Activated CD4-positive, alpha-beta T cell treated with anti-CD3 and anti-CD28 coated beads for 24 hours (primary cell): ENCODE measurements at regions not wholly inside any gene's neighbourhood (a gene's known extent, or its start where the extent isn't known, plus 50 kb on each side); places are given as distances from the start of the nearest gene placed in this dataset.

ENCODE experiments used
- DNase-seq, 2 donors: peaks; one replicate each; pipeline ENCODE4 v3.0.0-alpha.2; 2020; ENCODE audit warnings: low read depth in 2 of 2

DNA sequence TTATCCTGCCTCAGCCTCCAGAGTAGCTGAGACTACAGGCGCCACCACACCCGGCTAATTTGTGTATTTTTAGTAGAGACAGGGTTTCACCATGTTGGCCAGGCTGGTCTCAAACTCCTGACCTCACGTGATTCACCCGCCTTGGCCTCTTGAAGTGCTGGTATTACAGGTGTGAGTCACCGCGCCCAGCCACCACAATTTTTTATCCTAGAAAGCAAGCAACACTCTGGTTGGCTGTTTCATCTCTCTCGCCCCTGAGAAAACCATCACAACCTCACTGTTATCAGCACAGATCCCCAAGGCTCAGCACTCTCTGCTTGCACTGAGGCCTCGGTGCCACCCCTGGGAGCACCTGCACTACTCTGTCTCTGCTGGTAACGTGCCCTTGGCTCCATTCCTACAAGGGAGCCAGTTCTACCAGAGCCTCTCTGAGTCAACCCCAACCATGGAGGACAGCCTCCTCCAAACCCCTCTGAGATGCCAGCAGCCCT is 134.8 kb upstream of the AGAP1 start:
- no peak for DNase-seq

DNA sequence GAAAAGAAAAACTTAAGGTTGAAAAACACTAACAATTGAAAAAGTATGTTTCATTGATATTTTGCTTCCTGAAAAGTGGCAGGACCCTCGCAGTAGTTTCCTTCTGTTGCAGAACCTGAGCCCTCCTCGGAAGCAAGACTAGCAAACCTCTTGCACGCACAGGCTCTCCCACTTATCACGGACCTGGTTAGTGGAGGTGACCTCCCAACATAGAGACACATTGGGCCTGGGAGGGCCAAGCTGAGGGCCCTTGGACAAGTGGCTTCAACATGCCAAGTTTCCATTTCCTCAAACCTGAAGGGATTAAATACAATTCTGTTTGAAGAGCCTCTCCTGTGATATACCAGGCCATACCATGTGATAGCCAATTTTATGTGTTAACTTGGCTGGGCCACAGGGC is 133.4 kb upstream of the AGAP1 start:
- no peak for DNase-seq

DNA sequence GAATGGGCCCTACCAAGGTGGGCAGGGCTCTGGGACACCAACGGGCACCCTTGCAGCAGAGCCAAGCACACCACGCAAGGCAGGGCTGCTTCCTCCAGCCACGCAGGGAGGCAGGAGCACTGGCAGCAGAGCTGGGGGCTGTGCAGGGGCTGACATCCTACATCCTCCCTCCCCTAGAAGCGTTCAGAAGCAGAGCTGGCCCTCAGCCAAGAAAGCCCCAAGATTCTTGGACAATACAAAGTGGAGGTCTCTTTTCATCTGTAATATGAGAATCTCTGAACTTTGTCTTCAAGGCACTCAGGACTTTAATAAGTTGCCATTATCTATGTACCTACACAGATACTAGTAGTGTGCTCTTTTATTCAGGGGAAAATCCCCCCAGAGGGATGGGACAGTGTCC is 128.1 kb upstream of the AGAP1 start:
- no peak for DNase-seq

DNA sequence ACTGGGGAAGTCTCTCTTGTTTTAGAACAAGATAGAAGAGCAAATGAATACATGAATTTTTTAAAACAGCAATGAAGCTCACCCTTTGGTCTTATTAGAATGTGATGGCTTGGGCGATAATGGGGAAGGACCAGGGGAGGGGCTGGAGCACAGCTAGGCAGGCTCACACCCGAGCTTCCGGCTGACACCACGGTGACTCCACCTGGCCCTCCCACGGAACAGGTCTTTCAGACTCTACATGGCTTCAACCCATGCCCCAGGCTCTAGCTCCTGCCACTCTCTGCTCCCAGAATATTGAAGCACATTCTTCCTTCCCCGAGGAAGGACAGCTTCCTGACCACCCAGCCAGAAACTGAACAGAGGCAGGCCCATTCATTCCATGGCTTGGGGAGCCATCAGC is 127.5 kb upstream of the AGAP1 start:
- no peak for DNase-seq

DNA sequence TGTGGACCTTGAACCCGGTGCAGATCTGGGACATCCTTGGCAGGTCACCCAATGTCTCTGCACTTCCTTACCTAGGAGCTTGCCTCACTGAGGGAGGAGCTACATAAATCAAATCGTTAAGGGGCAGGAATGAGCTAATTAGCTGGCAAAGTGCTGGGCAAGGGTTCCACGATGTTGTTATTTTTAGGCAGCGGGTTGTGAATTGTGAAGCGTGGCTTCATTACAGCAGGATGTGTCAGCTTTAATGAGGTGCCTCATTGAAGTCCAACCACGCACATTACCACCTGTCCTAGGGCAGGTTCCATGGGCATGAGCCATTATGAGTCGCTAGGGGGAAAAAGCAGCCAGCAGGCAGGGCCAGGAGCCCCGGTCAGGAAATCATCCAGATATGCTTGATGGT is 127.0 kb upstream of the AGAP1 start:
- DNase-seq, result no peak

DNA sequence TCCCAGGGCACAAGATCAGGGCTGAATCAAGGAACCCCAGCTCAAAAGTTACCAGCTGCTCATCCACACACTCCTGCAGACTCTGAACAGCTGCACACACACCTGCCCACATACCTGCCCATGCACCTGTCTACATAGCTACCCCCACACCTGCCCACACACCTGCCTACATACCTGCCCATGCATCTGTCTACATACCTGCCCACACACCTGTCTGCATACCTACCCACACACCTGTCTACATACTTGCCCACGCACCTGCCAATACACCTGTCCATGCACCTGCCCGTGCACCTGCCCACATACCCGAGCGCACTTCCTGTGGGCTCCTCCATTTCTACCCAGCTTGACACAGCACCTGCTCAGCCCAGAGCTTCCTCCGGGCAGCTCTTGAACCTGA is 122.8 kb upstream of the AGAP1 start:
- no peak for DNase-seq

DNA sequence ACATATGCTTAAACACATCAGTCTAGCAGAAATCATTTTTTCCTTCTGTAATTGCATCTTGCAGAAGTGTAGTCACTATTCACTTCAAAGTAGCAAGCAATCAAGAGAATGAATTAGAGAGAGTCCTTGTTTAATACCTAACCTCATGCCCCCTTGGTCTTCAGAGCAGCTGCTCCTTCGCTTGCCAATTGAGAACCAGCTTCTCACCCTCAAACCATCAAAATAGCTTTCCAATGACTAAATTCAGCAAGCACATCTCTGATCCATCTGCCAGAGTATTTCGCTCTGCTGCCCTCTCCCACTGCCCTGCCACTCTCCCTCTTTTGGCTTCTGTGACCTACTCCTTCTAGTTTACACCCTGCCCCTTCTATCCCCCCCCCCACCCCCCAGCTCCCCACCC is 120.7 kb upstream of the AGAP1 start:
- DNase-seq, result no peak

DNA sequence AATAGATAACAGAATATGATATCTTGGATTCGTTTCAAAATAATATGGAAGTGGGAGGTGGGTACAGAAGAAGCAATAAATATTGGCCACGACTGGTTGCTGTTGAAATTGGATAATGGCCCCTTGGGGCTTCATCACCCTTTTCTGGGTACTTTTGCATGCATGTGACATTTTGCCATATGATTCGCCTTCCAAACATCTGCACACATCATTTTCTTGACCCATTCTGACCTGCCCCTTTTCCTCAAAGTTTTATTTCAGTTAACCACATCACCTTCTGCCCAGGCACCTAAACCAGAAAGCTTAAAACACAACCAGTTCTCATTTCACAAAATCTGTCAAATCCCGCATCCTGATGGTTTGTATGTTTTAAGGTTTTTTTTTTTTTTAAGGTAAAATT is 116.7 kb upstream of the AGAP1 start:
- no peak for DNase-seq

DNA sequence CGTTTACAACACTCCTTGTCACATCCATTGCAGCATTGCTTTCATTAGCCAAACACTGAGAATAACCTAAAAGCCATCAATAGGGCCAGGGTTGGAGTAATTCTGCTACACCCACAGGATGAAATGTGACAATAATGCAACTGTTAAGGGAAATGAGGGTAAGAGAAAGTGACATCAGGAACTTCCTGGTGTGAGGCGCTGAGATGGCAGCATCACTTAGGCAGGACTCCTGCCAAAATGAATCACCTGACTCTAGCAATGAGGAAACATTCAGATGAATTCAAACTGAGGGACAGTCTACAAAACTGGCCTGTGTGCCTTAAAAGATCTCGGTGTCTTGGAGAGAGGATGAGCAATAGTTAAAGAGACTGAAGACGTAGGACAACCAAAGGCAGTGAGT is 115.6 kb upstream of the AGAP1 start:
- DNase-seq, result no peak

DNA sequence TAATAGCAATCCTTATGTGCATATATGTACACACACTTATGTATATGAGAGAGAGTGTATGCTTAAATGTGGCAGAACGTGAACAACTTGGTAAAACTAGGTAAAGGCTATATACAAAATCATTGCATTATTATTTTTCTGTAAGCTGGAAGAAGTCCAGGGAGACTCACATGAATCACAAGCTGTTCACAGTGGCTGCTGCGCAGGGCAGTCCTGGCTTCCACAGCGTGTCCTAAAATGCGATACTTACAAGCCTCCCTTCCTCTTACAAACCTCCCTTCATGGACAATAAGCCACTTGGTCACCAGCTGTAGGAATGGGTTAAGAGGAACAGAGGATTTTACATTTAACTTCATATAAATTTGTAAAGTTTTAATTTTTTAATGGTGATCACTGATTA is 114.9 kb upstream of the AGAP1 start:
- no peak for DNase-seq

DNA sequence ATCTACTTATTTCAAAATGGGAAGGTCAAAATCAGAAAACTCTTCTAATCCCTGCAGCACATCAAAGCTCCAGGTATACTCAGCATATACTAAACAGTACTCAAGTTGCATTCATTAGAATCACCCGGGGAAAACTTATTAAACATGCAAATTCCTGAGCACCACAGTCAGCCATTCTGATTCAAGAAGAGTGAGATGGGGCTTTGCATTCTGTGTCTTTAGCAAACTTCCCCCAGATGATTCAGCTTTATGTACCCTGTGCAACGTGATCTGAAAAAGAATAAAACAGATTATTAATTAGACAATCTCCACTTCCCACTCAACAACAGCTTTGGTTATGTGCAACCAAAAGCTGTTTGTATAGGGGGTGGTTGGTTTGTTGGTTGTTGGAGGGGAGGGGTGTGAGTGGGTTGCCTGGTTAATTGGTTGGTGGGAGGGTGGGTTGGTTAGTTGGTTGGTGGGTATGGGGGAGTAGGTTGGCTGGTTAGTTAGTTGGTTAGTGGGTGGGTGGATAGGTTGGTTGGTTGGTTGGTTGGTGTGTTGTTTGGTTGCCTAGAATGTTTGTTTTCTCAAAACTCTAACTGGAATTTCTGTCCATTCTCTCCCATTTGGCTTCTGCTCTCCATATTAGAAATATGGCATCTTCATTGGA is 112.5 kb upstream of the AGAP1 start:
- no peak for DNase-seq

DNA sequence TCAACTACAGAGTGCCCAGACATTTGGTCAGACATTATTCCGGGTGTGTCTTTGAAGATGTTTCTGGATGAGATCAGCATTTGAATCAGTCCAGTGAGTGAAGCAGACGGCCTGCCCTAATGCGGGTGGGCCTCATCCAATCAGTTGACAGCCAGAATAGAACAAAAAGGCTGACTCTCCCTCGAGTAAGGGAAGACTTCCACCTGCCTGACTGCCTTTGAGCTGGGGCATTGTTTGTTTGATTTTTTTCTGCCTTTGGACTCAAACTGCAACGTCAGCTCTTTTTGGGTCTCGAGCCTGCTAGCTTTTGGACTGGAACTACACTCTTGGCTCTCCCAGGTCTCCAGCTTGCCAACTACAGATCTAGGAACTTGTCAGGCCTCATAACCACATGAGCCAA is 111.7 kb upstream of the AGAP1 start:
- no peak for DNase-seq

DNA sequence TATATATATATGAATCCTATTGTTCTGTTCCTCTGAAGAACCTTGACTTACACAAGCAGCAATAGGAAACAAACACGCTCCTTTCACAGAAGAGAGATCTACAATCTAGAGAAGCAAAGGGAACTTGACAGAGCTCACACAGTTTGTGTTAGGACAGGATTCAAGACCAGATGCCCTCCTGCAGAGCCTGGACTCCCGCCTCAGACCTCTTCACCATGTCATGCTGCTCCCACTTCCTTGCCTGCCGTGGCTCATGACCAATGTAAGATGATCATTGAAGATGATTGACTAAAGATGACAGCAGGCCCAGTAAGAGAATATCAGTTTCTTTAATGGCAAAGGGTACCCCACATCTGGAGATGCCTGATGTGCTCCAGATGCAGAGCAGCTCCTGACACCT is 111.2 kb upstream of the AGAP1 start:
- no peak for DNase-seq

DNA sequence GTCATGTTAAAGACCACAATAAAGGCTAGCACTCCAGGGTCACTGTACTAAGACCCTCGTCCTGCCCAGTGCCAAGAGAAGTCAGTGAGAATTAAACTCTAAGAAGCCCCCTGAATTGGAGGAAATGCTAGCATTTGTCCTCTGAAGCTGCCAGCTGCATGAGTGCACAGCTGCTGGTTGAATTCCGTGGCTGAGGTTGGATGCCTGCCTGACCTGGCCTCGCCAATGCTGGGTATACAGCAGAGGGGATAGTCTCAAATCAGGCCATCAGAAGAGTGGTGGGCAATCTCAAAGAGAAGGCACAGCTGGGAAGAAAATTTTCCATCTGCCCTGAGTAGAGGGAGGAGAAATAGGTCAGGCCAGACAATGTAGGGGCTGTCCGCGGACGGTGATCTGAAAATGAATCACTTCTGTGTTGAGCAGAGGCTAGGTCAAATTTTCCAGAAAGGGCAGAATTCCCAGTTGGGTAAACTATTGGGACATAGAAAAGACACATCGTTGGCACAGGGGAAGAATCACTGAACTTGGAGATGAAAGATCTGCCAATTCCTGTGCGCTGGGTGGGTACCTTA is 110.5 kb upstream of the AGAP1 start:
- DNase-seq, result no peak

DNA sequence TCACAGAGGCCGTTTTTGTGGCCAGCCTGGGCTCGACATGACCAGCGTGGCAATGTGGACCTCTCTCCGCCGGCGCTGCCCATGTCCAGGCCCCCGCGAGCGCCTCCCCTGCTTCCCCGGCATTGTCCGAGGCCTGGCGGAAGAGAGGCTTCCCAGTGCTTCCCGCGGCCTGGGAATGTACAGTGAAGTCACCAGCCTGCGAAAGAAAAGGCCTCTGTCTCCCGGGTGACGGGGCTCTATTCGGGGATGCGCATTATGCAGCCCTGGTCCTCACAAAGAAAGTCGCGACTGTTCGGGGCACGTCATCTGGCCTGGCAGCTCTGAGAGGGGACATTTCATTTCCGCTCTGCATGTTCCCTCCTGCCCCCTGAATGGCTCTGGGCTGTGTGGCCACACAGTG is 109.2 kb upstream of the AGAP1 start:
- DNase-seq, result no peak

DNA sequence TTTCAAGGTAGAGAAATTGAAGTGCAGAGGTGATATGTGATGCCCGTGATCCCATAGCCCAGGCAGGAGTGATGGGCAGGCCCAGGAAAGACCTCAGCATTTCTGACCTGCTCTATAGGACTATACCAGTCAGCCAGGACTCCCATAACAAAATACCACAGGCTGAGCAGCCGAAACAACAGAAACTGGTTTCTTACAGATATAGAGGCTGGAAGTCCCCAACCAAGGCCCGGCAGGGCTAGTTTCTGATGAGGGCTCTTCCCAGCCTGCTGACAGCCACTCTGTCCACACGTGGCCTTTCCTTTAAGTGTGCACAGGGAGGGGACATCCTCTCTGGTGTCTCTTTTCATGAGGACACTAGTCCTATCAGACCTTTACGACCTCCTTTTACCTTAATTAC is 104.2 kb upstream of the AGAP1 start:
- DNase-seq, result no peak

DNA sequence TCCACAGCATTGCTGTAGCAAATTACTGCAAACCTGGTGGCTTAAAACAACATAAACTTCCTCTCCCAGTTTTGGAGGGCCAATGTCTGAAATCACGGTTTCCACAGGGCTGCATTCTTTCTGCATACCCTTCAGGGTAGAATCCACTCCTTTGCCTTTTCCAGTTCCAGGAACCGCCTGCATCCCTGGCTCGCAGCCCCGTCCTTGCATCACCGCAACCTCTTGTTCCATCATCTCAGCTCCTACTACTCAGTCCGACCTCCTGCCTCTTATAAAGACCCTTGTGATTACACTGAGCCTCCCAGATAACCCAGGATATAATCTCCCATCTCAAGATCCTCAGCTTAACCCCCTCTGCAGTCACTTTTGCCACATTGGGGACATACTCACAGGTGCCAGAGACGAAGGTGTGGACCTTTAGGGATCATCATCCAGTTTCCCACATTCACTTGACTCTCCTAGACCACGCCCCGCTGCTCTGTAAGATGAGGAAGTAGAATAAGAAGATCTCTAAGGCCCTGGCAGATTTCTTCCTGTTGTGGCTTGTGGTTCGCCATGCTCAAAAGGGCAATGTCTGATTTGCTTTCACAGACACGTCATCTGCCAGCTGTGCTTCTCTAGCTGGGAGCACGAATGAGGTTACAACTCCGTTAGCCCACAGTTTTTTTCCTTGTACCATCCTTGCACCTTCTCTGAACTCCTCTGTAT is 103.6 kb upstream of the AGAP1 start:
- DNase-seq, result peak; percentile 12 to 28

DNA sequence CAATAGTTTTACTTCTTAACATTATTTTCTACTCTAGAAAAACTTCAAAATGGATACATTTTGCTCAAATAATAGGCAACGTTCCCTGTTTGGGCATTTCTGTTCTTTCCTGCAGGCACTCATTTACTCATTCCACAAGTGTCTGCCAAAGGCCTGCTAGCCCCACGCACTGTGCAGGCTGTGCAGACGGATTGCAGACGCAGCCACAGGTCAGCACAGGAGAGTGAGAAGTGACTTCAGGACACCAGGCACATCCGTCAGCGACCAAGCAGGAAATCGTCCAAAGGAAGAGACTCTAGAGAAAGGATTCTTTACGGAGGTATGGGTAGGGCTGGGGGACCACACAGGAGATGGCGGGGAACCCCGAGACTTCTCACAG is 103.0 kb upstream of the AGAP1 start:
- DNase-seq, result no peak

DNA sequence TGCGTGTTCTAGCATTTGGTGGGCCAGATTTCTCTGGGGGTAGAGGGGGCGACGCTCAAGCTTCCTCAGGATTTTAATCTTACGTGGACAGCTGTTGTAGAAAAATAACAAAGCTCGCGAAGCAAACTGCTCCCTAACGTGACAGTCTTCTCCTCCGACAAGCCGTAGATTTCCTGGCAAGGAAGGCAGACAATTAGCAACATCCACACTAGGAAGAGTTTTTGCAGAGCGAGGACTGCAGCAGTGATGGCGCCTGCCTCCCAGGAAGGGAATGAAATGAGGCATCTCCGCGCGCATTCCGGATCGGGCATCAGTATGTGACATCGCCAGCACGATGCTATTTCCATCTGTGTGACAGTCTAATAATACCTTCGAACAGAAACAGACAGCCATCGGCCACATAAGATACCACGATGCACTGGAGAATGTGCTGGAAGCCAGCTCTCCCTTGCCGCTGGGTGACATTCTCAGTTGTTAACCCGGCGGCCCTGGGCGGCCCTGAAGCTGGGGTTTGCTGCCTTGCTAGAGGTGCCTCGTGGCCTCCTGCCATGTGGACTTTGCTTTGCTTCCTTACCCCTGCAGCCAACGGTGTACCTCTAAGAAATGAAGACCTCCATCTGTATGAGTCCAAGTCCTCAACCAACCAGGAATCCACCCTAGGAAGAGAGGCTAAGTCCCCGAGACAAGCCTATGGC is 101.8 kb upstream of the AGAP1 start:
- no peak for DNase-seq

DNA sequence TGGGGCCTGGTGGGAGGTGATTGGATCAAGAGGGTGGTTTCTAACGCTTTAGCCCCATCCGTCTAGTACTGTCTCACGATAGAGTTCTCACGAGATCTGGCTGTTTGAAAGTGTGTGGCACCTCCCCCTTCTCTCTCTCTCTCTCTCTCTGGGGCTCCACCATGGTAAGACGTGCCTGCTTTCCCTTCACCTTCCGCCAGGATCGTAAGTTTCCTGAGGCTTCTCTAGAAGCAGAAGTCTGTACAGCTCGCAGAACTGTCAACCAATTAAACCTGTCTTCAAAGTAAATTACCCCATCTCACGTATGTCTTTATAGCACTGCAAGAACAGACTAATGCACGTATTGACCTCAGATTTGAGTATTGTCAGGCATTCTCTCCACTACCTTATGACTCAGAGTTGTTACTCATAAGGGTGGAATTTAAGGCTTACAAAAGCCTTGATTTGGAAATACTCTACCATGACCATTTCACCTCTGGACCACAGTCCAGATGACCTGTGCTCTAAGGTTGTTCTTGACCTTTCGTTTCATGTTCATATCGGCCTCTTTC is 99.5 kb upstream of the AGAP1 start:
- DNase-seq, result no peak

DNA sequence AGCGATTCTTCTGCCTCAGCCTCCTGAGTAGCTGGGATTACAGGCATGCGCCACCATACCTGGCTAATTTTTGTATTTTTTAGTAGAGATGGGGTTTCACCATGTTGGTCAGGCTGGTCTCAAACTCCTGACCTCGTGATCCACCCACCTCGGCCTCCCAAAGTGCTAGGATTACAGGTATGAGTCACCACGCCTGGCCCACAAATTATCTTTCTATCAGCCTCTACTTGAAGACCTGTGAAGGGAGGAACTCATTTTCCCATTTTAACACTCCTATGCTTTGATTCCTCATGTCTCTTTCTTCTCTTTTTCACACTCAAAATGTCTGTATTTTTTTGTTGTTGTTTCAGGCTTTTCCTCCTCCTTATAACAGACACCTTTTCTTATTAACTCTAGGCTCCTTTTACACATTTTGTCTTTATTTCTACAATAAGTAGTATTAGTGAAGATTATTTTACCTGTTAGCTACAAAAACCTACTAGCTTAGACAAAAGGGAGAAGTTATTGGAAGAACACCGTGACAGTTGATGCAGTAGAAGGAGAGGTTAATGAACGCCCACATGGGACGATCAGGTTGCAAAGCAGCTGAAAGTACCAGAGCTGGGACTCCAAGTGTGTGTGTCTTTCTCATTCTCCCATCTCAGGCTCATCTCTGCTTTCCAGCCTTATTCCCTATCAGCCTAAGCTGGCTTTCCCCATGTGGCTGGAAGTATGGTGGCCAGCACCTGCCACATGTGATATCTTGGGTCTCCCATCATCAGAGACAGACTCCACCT is 97.6 kb upstream of the AGAP1 start:
- DNase-seq, result no peak

DNA sequence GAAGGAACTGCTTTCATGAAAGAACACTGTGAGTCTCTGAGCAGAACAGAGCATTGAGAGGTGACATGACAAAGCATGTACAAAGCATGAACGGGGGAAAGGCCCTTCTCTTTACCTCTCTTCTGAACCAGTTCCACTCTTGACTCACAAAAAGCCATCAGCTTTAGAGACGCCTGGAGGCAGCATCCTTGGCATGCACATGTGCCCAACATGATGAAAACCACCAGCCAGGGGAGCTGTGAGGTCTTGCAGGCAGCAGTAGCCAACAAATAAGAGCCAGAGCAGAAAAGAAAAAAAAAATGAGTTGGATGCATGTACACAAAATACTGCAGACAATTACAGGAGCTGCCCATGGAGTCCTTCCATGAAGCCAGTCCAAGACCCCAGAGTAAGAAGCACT is 95.5 kb upstream of the AGAP1 start:
- DNase-seq, result no peak
